ENCODE measurements at regions not wholly inside any gene's neighbourhood (a gene's known extent, or its start where the extent isn't known, plus 50 kb on each side); places are given as distances from the start of the nearest gene placed in this dataset.

GRCh38 chr9:90054810-90055209 is 450.0 kb downstream of the GADD45G start (continued):
- TF ChIP-seq REST (IDR thresholded peaks at IDR 0.05; ENCODE audit: unreplicated experiment) (no peak), ZNF462 (CRISPR knock-in tag; IDR thresholded peaks at IDR 0.05) (no peak)
- TF ChIP-seq, protein P1, sequence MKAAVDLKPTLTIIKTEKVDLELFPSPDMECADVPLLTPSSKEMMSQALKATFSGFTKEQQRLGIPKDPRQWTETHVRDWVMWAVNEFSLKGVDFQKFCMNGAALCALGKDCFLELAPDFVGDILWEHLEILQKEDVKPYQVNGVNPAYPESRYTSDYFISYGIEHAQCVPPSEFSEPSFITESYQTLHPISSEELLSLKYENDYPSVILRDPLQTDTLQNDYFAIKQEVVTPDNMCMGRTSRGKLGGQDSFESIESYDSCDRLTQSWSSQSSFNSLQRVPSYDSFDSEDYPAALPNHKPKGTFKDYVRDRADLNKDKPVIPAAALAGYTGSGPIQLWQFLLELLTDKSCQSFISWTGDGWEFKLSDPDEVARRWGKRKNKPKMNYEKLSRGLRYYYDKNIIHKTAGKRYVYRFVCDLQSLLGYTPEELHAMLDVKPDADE (IDR thresholded peaks at IDR 0.05) = no peak

- Histone ChIP-seq H3K27me3 (ENCODE audit: insufficient read depth) (no peaks in the 10 kb centered on the region), H3K4me3 (no peak overlapping the region), H4K20me1 (replicated peaks; ENCODE audit: insufficient read depth) (no peaks in the 10 kb centered on the region), H3K4me2 (no peak overlapping the region), H3K27ac (ENCODE audit: low read depth) (no peak overlapping the region), H3K9me2 (ENCODE audit: insufficient read depth) (peaks cover 2% of the 10 kb centered on the region; the same call in 1 of the 2 replicates), H3F3A (replicated peaks; ENCODE audit: low read depth) (no peaks in the 10 kb centered on the region), H3K4me1 (ENCODE audit: insufficient read depth) (no peaks in the 10 kb centered on the region), H2AFZ (no peak overlapping the region), H3K79me2 (replicated peaks; ENCODE audit: insufficient read depth) (no peaks in the 10 kb centered on the region), H3K36me3 (ENCODE audit: insufficient read depth) (no peaks in the 10 kb centered on the region)
- Mint-ChIP-seq H3K27me3 (ENCODE audit: insufficient read depth, low read depth, poor library complexity) (peaks cover 1% of the 10 kb centered on the region), H3K4me3 (no peak overlapping the region), H3K9me3 (peaks cover 18% of the 10 kb centered on the region), H3K4me1 (no peaks in the 10 kb centered on the region), H3K27ac (no peak overlapping the region), H3K36me3 (ENCODE audit: low read depth) (peaks cover 10% of the 10 kb centered on the region; the same call in 2 of the 3 replicates)
- ATAC-seq (no peak), DNase-seq (ENCODE audit: low spot score) (no peak)
- TF ChIP-seq ZNF462 (CRISPR knock-in tag; IDR thresholded peaks at IDR 0.05) = no peak
- TF ChIP-seq EZH2 (IDR thresholded peaks at IDR 0.05; ENCODE audit: low read depth, unreplicated experiment) = no peak
These were observed 450.4 kb downstream of the GADD45G start for GRCh38 chr9:90055226-90055625.

All from GM23338 (cell line).